Uterus (tissue), 3 donors: ENCODE measurements at regions not wholly inside any gene's neighbourhood (a gene's known extent, or its start where the extent isn't known, plus 50 kb on each side); places are given as distances from the start of the nearest gene placed in this dataset.

ENCODE experiments used
- DNase-seq, 2 donors: peaks; one replicate each; pipeline ENCODE4 v3.0.0-alpha.2; 2019 to 2020
- H3K27ac ChIP-seq, 2 donors: fragments of 200-600 bp; sonication (generic); 1 replicate in 1 of 2; 2 replicates in 1 of 2; pipeline ENCODE4 v1.5.1; 2016 to 2018
- H3K27me3 ChIP-seq, 2 donors: fragments of 200-600 bp; sonication (generic); one replicate each; pipeline ENCODE4 v1.5.1; 2018 to 2019; ENCODE audit warnings: control low read depth in 1 of 2
- H3K36me3 ChIP-seq, 2 donors: fragments of 200-600 bp; sonication (generic); one replicate each; pipeline ENCODE4 v1.5.1; 2019; ENCODE audit warnings: control low read depth in 1 of 2
- H3K4me1 ChIP-seq, 2 donors: fragments of 200-600 bp; sonication (generic); one replicate each; pipeline ENCODE4 v1.5.1; 2018 to 2019; ENCODE audit warnings: control low read depth in 1 of 2
- H3K4me3 ChIP-seq, 2 donors: fragments of 200-600 bp; sonication (generic); 1 replicate in 1 of 2; 2 replicates in 1 of 2; pipeline ENCODE4 v1.5.1; 2018 to 2019; ENCODE audit warnings: mild to moderate bottlenecking in 1 of 2
- H3K9me3 ChIP-seq, 2 donors: fragments of 200-600 bp; sonication (generic); one replicate each; pipeline ENCODE4 v1.5.1; 2019; ENCODE audit warnings: control low read depth in 1 of 2
- CTCF ChIP-seq, 4 experiments: fragments of 200-600 bp in 2 of 4; fragments of 450-650 bp in 2 of 4; sonication (generic) in 2 of 4; IDR thresholded peaks; one replicate each; pipeline ENCODE4 v1.5.1; 2016 to 2019; ENCODE audit warnings: antibody characterized with exemption in 4 of 4, mild to moderate bottlenecking in 2 of 4, moderate library complexity in 1 of 4
- POLR2A ChIP-seq, 2 donors: fragments of 450-650 bp; IDR thresholded peaks; one replicate each; pipeline ENCODE4 v1.6.1; 2016; ENCODE audit warnings: antibody characterized with exemption in 2 of 2, mild to moderate bottlenecking in 1 of 2, moderate library complexity in 1 of 2
- intact Hi-C: fragments of 100-400 bp; cut with DNase I; formaldehyde crosslinking; loops from one replicate; pipeline ENCODE4 v1.15.1; 2023; ENCODE audit warnings: low total_unique reads
- donor health status: DM: yes; HTN: yes; CAD: no.

DNA sequence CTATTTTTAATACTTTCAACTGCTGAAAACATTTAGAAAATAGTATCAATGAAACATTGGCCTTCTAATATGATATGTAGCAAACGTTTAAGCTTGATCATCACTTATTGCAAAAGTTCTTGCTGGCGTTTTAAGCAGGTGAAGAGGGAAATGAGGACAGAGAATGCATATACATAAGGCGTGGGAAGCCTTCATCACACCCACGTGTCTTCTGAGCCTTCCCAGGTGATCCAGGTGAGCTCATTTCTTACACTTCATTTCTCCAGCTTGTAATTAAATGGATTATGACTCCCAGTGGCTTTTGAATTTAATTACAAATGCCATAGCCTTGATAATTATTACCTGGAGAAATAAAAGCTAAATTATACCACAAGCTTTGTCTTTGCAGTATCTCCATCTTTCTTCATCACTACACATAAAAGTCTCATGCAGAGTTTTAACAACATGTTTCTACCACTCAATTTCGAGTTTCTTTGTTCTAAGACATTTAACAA lies 1973.8 kb downstream of the MRPL39 start:
- no peaks in the 10 kb centered on the region for H3K36me3 ChIP-seq
- TF ChIP-seq POLR2A (IDR thresholded peaks at IDR 0.05), result no peak
- no peak for TF ChIP-seq CTCF (IDR thresholded peaks at IDR 0.05)
- no peak overlapping the region for H3K27ac ChIP-seq
- H3K4me3 ChIP-seq, result no peak overlapping the region
- H3K27me3 ChIP-seq, result no peaks in the 10 kb centered on the region
- DNase-seq, result no peak
- intact Hi-C loops, result no loop called here
- no peaks in the 10 kb centered on the region for H3K4me1 ChIP-seq
- no peaks in the 10 kb centered on the region for H3K9me3 ChIP-seq

GRCh38 chr21:23624281-23624680 lies 1983.0 kb downstream of the MRPL39 start:
- H3K27ac ChIP-seq, result no peak overlapping the region
- intact Hi-C loops, result no loop called here
- no peak overlapping the region for H3K4me3 ChIP-seq
- TF ChIP-seq POLR2A (IDR thresholded peaks at IDR 0.05) (no peak), CTCF (IDR thresholded peaks at IDR 0.05) (no peak)
- H3K9me3 ChIP-seq, result no peaks in the 10 kb centered on the region
- DNase-seq, result no peak
- no peaks in the 10 kb centered on the region for H3K36me3 ChIP-seq
- H3K4me1 ChIP-seq, result no peaks in the 10 kb centered on the region
- no peaks in the 10 kb centered on the region for H3K27me3 ChIP-seq

DNA sequence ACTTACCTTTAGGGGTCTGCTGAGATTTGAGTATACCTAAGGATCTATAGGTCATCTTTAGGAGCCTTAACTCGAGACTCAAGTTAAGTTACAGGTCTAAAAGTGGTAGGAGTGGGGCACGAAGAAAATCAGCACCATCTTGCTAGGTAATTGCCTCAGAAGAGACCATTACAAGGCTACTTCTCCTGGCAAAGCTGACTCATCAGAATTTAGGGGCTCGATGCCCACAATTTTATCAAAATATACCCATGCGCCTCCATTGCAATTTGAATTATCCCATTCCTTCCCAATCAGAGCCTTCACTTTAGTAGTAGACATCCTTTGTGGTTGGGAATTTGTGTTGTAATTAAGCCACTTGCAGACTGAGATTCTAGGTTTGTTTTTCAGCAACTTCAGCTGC lies 1994.3 kb downstream of the MRPL39 start:
- H3K4me1 ChIP-seq, result no peaks in the 10 kb centered on the region
- H3K4me3 ChIP-seq, result no peak overlapping the region
- H3K27ac ChIP-seq, result no peak overlapping the region
- no peaks in the 10 kb centered on the region for H3K9me3 ChIP-seq
- no peaks in the 10 kb centered on the region for H3K36me3 ChIP-seq
- no peak for DNase-seq
- intact Hi-C loops, result no loop called here
- TF ChIP-seq POLR2A (IDR thresholded peaks at IDR 0.05) (no peak), CTCF (IDR thresholded peaks at IDR 0.05) (no peak)
- H3K27me3 ChIP-seq, result no peaks in the 10 kb centered on the region

DNA sequence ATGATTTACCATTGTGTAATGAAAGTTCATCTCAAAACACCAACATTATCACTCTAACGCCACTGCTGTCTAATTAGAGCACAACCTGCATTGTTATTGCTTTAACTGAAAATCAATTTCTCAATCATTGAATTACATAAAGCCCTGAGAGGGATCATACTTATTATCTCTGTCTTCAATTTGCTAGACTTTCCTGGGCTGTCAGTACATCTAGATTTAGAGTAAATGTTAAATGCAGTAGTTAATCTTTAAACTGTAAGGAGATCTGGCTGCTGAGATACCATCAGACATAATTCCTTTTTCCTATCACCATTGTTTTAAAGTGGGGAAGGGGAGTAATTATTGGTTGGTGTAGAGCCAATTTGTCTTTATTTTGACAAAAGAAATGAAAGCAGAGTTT lies 1995.1 kb downstream of the MRPL39 start:
- no peak for DNase-seq
- no peaks in the 10 kb centered on the region for H3K4me1 ChIP-seq
- no peak overlapping the region for H3K27ac ChIP-seq
- H3K9me3 ChIP-seq, result no peaks in the 10 kb centered on the region
- TF ChIP-seq CTCF (IDR thresholded peaks at IDR 0.05) (no peak), POLR2A (IDR thresholded peaks at IDR 0.05) (no peak)
- no peaks in the 10 kb centered on the region for H3K27me3 ChIP-seq
- H3K36me3 ChIP-seq, result no peaks in the 10 kb centered on the region
- no peak overlapping the region for H3K4me3 ChIP-seq
- intact Hi-C loops, result no loop called here

DNA sequence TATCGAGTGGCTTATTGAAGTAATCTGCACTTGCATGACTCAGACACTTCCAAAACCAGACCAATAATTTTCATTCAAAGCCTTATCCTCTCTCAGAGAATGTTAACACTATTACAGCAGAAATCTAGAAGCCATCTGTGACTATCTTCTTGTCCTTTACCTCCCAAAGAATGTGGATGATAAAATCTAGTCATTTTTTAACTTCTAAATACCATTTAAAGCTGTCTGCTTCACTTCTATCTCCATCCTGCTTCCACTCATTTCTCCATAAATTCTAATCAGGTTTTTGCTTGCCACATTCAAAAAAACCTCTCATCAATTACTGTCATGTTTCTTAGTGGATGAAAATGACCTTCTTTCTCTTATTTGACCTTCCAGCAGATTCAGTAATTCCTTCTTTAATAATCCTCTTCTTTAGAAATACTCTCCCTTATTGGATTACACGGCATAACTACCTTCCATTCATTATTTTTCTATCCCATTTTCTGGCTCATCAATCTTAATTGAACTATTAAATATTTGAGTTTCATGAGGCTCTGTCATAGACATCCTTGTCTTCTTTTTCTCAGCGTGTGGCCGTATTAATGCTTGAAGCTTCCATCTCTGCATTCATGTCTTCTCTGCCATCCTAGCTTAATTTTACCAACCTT lies 1999.4 kb downstream of the MRPL39 start:
- TF ChIP-seq POLR2A (IDR thresholded peaks at IDR 0.05) (no peak), CTCF (IDR thresholded peaks at IDR 0.05) (no peak)
- no peak for DNase-seq

More for the DNA sequence above, 1999.4 kb downstream of the MRPL39 start:
- intact Hi-C loops, result no loop called here
- H3K27me3 ChIP-seq, result no peaks in the 10 kb centered on the region
- H3K4me3 ChIP-seq, result no peak overlapping the region
- no peaks in the 10 kb centered on the region for H3K4me1 ChIP-seq
- no peak overlapping the region for H3K27ac ChIP-seq
- no peaks in the 10 kb centered on the region for H3K9me3 ChIP-seq
- no peaks in the 10 kb centered on the region for H3K36me3 ChIP-seq
